Breast epithelium (tissue), 3 donors: ENCODE measurements at regions not wholly inside any gene's neighbourhood (a gene's known extent, or its start where the extent isn't known, plus 50 kb on each side); places are given as distances from the start of the nearest gene placed in this dataset.

Experiments
- POLR2A ChIP-seq: fragments of 450-650 bp; IDR thresholded peaks from one replicate; pipeline ENCODE4 v1.6.1; 2016; ENCODE audit warnings: antibody characterized with exemption, mild to moderate bottlenecking, moderate library complexity
- POLR2AphosphoS5 ChIP-seq, 3 donors: sonication (generic); formaldehyde crosslinking; IDR thresholded peaks; one replicate each; pipeline ENCODE4 v1.6.1; 2017; ENCODE audit warnings: antibody characterized with exemption in 3 of 3
- TF ChIP-seq, protein P1 (sequence below), 3 donors: fragments of 450-650 bp; IDR thresholded peaks; one replicate each; pipeline ENCODE4 v1.5.1; 2016 to 2017; ENCODE audit warnings: antibody characterized with exemption in 3 of 3, mild to moderate bottlenecking in 3 of 3, moderate library complexity in 3 of 3

DNA sequence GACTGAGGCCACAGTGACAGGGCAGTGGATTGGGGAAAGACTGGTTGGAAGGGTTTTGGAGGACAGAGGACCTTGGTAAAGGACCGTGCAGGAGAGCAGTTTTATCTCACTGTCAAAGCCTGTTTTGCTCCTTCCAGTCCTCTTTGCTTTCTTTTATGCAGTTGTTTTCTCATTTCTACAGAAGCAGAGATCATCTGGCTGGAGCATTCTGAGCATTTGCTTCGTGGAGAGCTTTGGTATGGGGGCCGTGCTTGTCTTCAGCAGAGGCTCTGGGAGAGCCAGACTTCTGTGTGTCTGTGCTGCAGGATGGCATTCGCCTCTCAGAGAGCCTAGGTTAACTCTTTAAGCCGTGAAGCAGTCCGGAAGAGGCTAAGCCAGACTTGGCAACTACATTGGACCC is 171.8 kb upstream of the TUT7 start:
- TF ChIP-seq, protein P1, sequence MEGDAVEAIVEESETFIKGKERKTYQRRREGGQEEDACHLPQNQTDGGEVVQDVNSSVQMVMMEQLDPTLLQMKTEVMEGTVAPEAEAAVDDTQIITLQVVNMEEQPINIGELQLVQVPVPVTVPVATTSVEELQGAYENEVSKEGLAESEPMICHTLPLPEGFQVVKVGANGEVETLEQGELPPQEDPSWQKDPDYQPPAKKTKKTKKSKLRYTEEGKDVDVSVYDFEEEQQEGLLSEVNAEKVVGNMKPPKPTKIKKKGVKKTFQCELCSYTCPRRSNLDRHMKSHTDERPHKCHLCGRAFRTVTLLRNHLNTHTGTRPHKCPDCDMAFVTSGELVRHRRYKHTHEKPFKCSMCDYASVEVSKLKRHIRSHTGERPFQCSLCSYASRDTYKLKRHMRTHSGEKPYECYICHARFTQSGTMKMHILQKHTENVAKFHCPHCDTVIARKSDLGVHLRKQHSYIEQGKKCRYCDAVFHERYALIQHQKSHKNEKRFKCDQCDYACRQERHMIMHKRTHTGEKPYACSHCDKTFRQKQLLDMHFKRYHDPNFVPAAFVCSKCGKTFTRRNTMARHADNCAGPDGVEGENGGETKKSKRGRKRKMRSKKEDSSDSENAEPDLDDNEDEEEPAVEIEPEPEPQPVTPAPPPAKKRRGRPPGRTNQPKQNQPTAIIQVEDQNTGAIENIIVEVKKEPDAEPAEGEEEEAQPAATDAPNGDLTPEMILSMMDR (IDR thresholded peaks at IDR 0.05): no peak
- TF ChIP-seq POLR2AphosphoS5 (IDR thresholded peaks at IDR 0.05) (no peak), POLR2A (no peak)
